Tibial nerve (tissue), 4 donors: ENCODE measurements at regions not wholly inside any gene's neighbourhood (a gene's known extent, or its start where the extent isn't known, plus 50 kb on each side); places are given as distances from the start of the nearest gene placed in this dataset.
"Not testable (repeated sequence)": the region's sequence is repeated elsewhere in the genome, so short reads cannot be mapped to it uniquely, and the experiment has no call there.

Source experiments
- DNase-seq, 2 donors: peaks; one replicate each; pipeline ENCODE4 v3.0.0-alpha.2; 2019; ENCODE audit warnings: low spot score in 2 of 2
- H3K27ac ChIP-seq, 4 donors: fragments of 200-600 bp; sonication (generic) in 3 of 4; one replicate each; pipeline ENCODE4 v1.5.1; 2017 to 2019; ENCODE audit warnings: mild to moderate bottlenecking in 1 of 4
- H3K27me3 ChIP-seq, 2 donors: fragments of 200-600 bp; sonication (generic) in 1 of 2; one replicate each; pipeline versions ENCODE4 v1.5.1 to v1.6.0; 2017 to 2019
- H3K36me3 ChIP-seq, 3 donors: fragments of 200-600 bp; sonication (generic); one replicate each; pipeline ENCODE4 v1.5.1; 2018 to 2019
- H3K4me1 ChIP-seq, 4 donors: fragments of 200-600 bp; sonication (generic) in 3 of 4; one replicate each; pipeline ENCODE4 v1.5.1; 2017 to 2019
- H3K4me3 ChIP-seq, 4 donors: fragments of 200-600 bp; sonication (generic) in 3 of 4; one replicate each; pipeline ENCODE4 v1.5.1; 2017 to 2019; ENCODE audit warnings: mild to moderate bottlenecking in 1 of 4, moderate library complexity in 1 of 4
- H3K9me3 ChIP-seq, 4 donors: fragments of 200-600 bp; sonication (generic) in 3 of 4; one replicate each; pipeline ENCODE4 v1.5.1; 2017 to 2019
- EP300 ChIP-seq, 2 donors: sonication (generic); formaldehyde crosslinking; IDR thresholded peaks; one replicate each; pipeline ENCODE4 v1.6.1; 2017; ENCODE audit warnings: antibody characterized with exemption in 2 of 2, mild to moderate bottlenecking in 1 of 2
- POLR2A ChIP-seq, 2 donors: fragments of 450-650 bp; IDR thresholded peaks; one replicate each; pipeline ENCODE4 v1.6.1; 2017; ENCODE audit warnings: antibody characterized with exemption in 2 of 2, mild to moderate bottlenecking in 2 of 2, moderate library complexity in 2 of 2
- WGBS, 2 donors: methylation state at CpG; one replicate each; pipeline ENCODE4 v1.1.5; 2018; 5-methylcytosine and 5-hydroxymethylcytosine counted together
- TF ChIP-seq, protein P1 (sequence below), 5 experiments: fragments of 200-600 bp in 3 of 5; fragments of 450-650 bp in 2 of 5; sonication (generic) in 3 of 5; IDR thresholded peaks; one replicate each; pipeline ENCODE4 v1.5.1; 2016 to 2019; ENCODE audit warnings: antibody characterized with exemption in 5 of 5, mild to moderate bottlenecking in 3 of 5, moderate library complexity in 2 of 5

DNA sequence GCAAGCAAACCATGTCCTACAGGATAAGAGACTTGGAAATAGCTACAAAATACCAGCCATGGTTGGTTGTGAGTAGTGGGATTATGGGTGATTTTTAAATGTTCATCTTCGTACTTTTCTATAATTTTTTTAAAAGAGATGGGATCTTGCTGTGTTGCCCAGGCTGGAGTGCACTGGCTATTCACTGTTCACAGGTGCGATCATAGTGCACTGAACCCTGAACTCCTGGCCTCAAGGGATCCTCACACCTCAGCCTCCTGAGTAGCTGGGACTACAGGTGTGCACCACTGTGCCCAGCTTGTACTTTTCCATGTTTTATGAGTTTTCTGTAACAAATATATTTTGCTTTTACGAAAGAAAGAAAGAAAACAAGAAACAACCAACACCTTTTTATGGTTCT lies 224.2 kb downstream of the FOXD2 start:
- no peaks in the 10 kb centered on the region for H3K36me3 ChIP-seq
- no peaks in the 10 kb centered on the region for H3K27me3 ChIP-seq
- H3K4me1 ChIP-seq, result peaks cover 0 to 5% (median 0%) of the 10 kb centered on the region in 4 donors
- 94 to 95% methylated on average over 3 of the region's 3 CpGs for WGBS, 2 donors
- DNase-seq, result no peak
- H3K27ac ChIP-seq, result no peak overlapping the region
- no peak for TF ChIP-seq EP300 (IDR thresholded peaks at IDR 0.05)
- TF ChIP-seq, protein P1, sequence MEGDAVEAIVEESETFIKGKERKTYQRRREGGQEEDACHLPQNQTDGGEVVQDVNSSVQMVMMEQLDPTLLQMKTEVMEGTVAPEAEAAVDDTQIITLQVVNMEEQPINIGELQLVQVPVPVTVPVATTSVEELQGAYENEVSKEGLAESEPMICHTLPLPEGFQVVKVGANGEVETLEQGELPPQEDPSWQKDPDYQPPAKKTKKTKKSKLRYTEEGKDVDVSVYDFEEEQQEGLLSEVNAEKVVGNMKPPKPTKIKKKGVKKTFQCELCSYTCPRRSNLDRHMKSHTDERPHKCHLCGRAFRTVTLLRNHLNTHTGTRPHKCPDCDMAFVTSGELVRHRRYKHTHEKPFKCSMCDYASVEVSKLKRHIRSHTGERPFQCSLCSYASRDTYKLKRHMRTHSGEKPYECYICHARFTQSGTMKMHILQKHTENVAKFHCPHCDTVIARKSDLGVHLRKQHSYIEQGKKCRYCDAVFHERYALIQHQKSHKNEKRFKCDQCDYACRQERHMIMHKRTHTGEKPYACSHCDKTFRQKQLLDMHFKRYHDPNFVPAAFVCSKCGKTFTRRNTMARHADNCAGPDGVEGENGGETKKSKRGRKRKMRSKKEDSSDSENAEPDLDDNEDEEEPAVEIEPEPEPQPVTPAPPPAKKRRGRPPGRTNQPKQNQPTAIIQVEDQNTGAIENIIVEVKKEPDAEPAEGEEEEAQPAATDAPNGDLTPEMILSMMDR (IDR thresholded peaks at IDR 0.05), result no peak
- no peak for TF ChIP-seq POLR2A (IDR thresholded peaks at IDR 0.05)
- no peak overlapping the region for H3K4me3 ChIP-seq
- no peaks in the 10 kb centered on the region for H3K9me3 ChIP-seq

DNA sequence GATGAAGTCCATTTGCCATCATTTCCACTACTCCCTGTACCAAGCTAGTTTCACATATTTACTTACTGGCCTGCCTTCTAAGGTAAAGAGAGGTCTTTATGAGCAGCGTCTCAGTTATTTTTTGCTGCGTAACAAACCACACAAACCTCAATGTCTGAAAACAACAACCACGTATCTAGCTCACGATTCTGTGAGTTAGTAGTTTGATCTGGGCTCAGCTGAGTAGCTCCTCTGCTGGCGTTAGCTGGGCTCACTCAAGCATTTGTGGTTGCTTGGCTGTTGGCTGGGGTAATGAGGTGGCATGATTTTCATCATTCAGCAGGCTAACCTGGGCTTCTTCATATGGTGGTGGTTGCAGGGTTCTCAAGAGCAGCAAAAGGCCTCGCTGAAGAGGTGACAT lies 225.4 kb downstream of the FOXD2 start:
- Histone ChIP-seq H3K27me3 (no peaks in the 10 kb centered on the region), H3K9me3 (no peaks in the 10 kb centered on the region), H3K4me3 (no peak overlapping the region), H3K27ac (no peak overlapping the region), H3K4me1 (no peaks in the 10 kb centered on the region), H3K36me3 (no peaks in the 10 kb centered on the region)
- no peak for DNase-seq
- TF ChIP-seq, protein P1 (IDR thresholded peaks at IDR 0.05), result no peak
- TF ChIP-seq POLR2A (IDR thresholded peaks at IDR 0.05) (no peak), EP300 (IDR thresholded peaks at IDR 0.05) (no peak)
- 81 to 85% methylated on average over 6 of the region's 6 CpGs for WGBS, 2 donors

DNA sequence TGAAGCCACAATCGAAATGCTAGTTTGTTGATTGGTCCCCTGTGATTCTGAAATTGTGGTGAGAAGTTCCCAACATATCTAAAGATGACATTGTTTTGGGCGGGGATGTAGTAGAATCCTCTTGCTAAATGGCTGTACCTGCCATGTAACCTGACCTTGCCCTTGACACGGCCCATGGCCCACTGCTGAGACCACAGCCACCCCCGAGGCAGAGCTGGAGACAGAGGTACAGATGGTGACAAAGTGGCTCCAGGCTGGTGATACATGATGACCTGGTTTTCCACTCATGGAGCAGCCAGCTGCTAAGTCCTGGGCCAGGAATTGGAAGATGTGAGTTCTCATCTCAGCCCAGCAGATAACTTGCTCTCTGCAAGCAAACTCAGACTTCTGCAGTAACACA lies 226.5 kb downstream of the FOXD2 start:
- DNase-seq, result no peak
- 83 to 94% methylated on average over 4 of the region's 4 CpGs for WGBS, 2 donors
- H3K4me1 ChIP-seq, result no peaks in the 10 kb centered on the region

DNA sequence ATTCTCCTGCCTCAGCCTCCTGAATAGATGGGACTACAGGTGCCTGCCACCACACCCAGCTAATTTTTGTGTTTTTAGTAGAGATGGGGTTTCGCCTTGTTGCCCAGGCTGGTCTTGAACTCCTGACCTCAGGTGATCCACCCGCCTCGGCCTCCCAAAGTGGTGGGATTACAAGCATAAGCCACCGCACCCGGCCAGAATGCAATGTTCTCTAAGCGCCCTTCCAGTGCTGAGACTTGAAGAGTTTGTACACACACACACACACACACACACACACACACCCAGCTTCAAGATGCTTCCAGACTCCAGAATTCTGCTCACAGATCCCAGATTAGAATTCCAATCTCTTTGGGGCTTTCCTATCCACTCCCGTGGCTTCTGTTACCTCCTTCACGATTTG lies 227.1 kb downstream of the FOXD2 start:
- DNase-seq, H3K4me3 ChIP-seq, H3K27me3 ChIP-seq, H3K36me3 ChIP-seq, H3K27ac ChIP-seq, H3K4me1 ChIP-seq, H3K9me3 ChIP-seq: not testable (repeated sequence)
- WGBS, 2 donors, result 95 to 96% methylated on average over 8 of the region's 8 CpGs

More for the DNA sequence above, 226.5 kb downstream of the FOXD2 start:
- Histone ChIP-seq H3K27me3 (no peaks in the 10 kb centered on the region), H3K36me3 (no peaks in the 10 kb centered on the region), H3K27ac (no peak overlapping the region), H3K9me3 (no peaks in the 10 kb centered on the region), H3K4me3 (no peak overlapping the region)
- TF ChIP-seq EP300 (IDR thresholded peaks at IDR 0.05) (no peak), POLR2A (IDR thresholded peaks at IDR 0.05) (no peak)
- TF ChIP-seq, protein P1 (IDR thresholded peaks at IDR 0.05), result no peak

DNA sequence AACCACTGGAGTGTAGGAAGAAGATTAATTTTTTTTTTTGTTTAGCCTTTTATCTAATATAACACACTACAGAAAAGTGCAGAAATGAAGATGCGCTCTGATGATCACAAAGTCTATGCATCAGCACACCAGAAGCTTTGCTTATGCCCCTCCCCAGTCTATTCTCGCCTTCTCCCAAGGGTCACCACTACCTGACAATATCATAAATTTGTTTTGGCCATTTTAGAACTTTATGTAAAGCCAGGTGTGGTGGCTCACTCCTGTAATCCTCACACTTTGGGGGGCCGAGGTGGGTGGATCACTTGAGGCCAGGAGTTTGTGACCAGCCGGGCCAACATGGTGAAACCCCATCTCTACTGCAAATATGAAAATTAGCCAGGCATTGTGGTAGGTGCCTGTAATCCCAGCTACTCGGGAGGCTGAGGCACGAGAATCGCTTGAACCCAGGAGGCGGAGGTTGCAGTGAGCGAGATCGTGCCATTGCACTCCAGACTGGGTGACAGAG lies 231.3 kb downstream of the FOXD2 start:
- Histone ChIP-seq H3K27ac (no peak overlapping the region), H3K4me1 (no peaks in the 10 kb centered on the region), H3K4me3 (no peak overlapping the region), H3K27me3 (no peaks in the 10 kb centered on the region), H3K36me3 (no peaks in the 10 kb centered on the region), H3K9me3 (peaks cover 0 to 13% (median 0%) of the 10 kb centered on the region in 4 donors)
- TF ChIP-seq POLR2A (IDR thresholded peaks at IDR 0.05) (no peak), EP300 (IDR thresholded peaks at IDR 0.05) (no peak)
- TF ChIP-seq, protein P1 (IDR thresholded peaks at IDR 0.05), result no peak
- WGBS, 2 donors, result 92 to 94% methylated on average over 10 of the region's 10 CpGs
- no peak for DNase-seq

DNA sequence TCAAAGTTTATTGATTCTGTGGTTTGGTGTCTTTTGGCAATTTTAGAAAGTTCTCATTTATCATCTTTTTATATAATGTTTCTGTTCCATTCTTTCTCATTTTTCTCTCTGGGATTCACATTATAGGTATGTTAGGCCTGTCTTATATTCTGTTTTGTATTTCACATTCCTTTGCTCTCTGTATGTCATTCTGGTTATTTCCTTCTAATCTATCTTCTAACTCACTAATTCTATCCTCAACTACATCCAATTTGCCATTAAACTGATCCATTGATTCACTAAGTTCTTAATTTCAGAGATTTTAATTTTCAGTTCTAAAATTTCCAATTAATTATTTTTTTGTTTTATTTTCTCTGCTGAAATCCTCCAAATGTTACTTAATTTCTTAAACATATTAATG lies 234.8 kb downstream of the FOXD2 start:
- no peak overlapping the region for H3K4me3 ChIP-seq
- no peak overlapping the region for H3K27ac ChIP-seq
- no peaks in the 10 kb centered on the region for H3K27me3 ChIP-seq
- H3K9me3 ChIP-seq, result peaks cover 0 to 13% (median 0%) of the 10 kb centered on the region in 4 donors
- DNase-seq, result no peak
- H3K4me1 ChIP-seq, result no peaks in the 10 kb centered on the region
- TF ChIP-seq EP300 (IDR thresholded peaks at IDR 0.05) (no peak), POLR2A (IDR thresholded peaks at IDR 0.05) (no peak)
- TF ChIP-seq, protein P1 (IDR thresholded peaks at IDR 0.05), result no peak
- no peaks in the 10 kb centered on the region for H3K36me3 ChIP-seq
